ENCODE measurements at regions not wholly inside any gene's neighbourhood (a gene's known extent, or its start where the extent isn't known, plus 50 kb on each side); places are given as distances from the start of the nearest gene placed in this dataset.
"Not testable (repeated sequence)": the region's sequence is repeated elsewhere in the genome, so short reads cannot be mapped to it uniquely, and the experiment has no call there.

DNA sequence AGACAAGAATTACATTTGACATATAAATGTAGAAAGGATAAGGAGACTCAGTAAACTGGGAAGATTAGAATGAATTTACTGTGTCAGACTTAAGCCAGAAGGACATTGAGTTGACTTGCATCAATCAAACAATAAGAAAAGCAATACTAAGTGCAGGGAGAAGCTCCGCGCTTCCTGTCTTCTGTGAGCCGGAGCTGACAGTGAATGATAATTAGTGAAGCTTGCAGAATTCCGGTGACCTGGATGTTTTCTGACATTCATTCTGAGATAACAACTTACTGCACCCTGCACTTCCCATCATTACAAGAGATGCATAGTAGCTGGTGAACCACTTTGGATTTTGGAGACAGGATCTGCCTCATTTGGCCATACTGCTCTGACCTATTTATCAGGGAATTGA lies 469.2 kb upstream of the PCDH20 start:
- TF ChIP-seq EZH2 (IDR thresholded peaks at IDR 0.05) (no peak), FOXP2 (optimal IDR thresholded peaks at IDR 0.05; ENCODE audit: control extremely low read depth, extremely low read length, insufficient read depth) (no peak), POLR2AphosphoS5 (IDR thresholded peaks at IDR 0.05; ENCODE audit: borderline replicate concordance, low read depth, low read length) (no peak)
- no peaks in the 10 kb centered on the region for H3K36me3 ChIP-seq (ENCODE audit: insufficient read depth, low read length)
- no peak for DNase-seq (ENCODE audit: low read depth, low spot score)
- H3K27ac ChIP-seq = no peak overlapping the region
- H3K4me3 ChIP-seq = no peak overlapping the region
- no peaks in the 10 kb centered on the region; the same call in 1 of the 2 replicates for H3K9me3 ChIP-seq (ENCODE audit: low read depth, low read length)
- no peak overlapping the region for H3K9ac ChIP-seq (ENCODE audit: insufficient read length)

DNA sequence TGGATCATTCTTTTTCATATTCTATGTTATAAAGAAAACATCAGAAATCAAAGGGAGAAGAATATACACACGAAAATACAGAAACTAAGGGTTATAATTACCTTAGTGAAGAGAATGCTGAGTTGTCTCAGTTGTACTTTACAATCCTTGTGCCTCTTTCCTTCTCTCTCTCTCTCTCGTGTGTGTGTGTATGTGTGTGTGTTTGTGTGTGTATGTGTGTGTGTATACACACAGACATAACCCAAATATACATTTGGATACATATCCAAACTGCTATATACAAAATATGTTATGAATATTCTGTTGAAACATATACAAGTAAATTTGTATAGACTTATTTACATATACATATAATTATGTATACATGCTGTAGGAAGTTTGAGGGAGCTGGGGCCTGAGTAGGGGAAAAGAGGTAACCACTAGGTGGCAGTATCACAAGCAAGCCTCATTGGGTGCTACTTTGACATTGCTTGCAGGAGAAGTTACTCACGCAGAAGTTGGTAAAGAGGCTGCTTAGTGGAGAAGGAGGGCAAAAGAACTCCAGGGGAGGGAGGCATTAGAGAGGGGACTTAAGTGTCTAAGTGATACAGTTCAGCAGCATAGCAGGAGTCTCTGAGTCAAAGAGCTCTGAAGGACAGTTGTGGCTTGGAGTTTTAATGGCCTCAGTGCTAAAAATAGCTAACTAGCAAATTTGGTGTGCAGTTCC lies 465.1 kb upstream of the PCDH20 start:
- Histone ChIP-seq H3K9ac (ENCODE audit: insufficient read length) (no peak overlapping the region), H3K4me3 (no peak overlapping the region), H3K9me3 (ENCODE audit: low read depth, low read length) (peaks cover 3% of the 10 kb centered on the region; the same call in 1 of the 2 replicates), H3K36me3 (ENCODE audit: insufficient read depth, low read length) (no peaks in the 10 kb centered on the region), H3K27ac (no peak overlapping the region)
- TF ChIP-seq POLR2AphosphoS5 (IDR thresholded peaks at IDR 0.05; ENCODE audit: borderline replicate concordance, low read depth, low read length) (no peak), EZH2 (IDR thresholded peaks at IDR 0.05) (no peak)
- DNase-seq (ENCODE audit: low read depth, low spot score) = no peak

DNA sequence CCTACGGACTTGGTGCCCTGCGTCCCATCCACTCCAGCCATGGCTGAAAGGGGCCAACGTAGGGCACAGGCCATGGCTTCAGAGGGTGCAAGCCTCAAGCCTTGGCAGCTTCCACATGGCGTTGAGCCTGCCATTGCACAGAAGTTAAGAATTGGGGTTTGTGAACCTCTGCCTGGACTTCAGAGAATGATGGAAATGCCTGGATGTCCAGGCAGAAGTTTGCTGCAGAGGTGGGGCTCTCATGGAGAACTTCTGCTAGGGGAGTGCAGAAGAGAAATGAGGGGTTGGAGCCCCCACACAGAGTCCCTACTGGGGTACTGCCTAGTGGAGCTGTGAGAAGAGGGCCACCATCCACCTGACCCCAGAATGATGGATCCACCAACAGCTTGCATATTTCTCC lies 462.9 kb upstream of the PCDH20 start:
- not testable (repeated sequence) for H3K9me3 ChIP-seq (ENCODE audit: low read depth, low read length); H3K9ac ChIP-seq (ENCODE audit: insufficient read length); H3K36me3 ChIP-seq (ENCODE audit: insufficient read depth, low read length); H3K4me3 ChIP-seq; H3K27ac ChIP-seq; DNase-seq (ENCODE audit: low read depth, low spot score)

DNA sequence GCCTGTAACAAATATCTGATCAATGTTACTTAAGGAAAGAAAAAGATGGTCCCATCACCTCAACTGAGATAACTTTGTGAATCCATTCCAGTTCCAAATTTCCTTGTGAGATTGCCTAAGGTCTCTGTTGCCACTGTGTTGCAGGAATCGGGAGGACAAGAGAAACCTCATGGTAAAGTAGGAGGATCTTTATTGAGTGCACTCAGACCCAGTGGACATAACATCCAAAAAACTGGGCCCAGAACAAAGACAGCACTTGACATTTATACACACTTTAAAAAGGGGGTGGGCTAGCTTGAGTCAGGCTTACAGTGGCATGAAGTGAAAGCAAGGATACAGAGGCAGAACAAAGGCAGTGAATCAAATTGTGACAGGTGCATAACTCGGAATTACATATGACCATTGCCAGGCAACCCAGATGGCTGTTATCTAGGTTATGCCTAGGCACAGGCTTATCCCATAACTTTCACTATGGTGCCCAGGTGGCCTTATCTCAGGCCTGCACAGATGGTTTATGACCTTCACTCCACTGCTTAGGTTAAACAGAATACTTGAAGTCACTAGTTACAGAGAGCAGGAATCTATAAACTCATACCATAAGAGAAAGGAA lies 459.4 kb upstream of the PCDH20 start:
- H3K9me3 ChIP-seq (ENCODE audit: low read depth, low read length) = 0 out of 2 replicates have a peak, but pooled peaks cover 3% of the 10 kb centered on the region
- no peak overlapping the region for H3K9ac ChIP-seq (ENCODE audit: insufficient read length)
- H3K27ac ChIP-seq = no peak overlapping the region
- H3K36me3 ChIP-seq (ENCODE audit: insufficient read depth, low read length) = no peaks in the 10 kb centered on the region
- TF ChIP-seq EZH2 (IDR thresholded peaks at IDR 0.05) (no peak), FOXP2 (optimal IDR thresholded peaks at IDR 0.05; ENCODE audit: control extremely low read depth, extremely low read length, insufficient read depth) (no peak), POLR2AphosphoS5 (IDR thresholded peaks at IDR 0.05; ENCODE audit: borderline replicate concordance, low read depth, low read length) (no peak)
- DNase-seq (ENCODE audit: low read depth, low spot score) = no peak
- H3K4me3 ChIP-seq = no peak overlapping the region

DNA sequence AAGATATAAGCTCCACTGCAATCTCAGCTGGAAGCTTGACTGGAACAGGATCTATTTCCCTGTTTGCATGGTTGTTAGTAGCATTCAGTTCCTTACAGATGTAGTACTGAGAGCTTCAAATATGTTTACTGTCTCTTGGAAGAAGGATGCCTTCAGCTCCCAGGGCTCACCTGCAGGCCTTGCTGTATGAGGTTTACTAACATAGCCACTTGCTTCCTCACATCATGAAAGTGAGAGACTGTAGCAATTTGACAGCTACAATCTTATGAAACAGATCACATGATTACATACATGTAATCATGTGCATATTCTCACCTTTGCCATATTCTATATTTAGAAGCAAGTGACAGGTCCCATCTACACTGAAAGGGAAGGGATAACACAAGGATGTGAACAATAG lies 458.1 kb upstream of the PCDH20 start:
- Histone ChIP-seq H3K9me3 (ENCODE audit: low read depth, low read length) (no peaks in the 10 kb centered on the region), H3K27ac (no peak overlapping the region), H3K9ac (ENCODE audit: insufficient read length) (no peak overlapping the region), H3K36me3 (ENCODE audit: insufficient read depth, low read length) (no peaks in the 10 kb centered on the region), H3K4me3 (no peak overlapping the region)
- TF ChIP-seq EZH2 (IDR thresholded peaks at IDR 0.05) = no peak
- no peak for TF ChIP-seq POLR2AphosphoS5 (IDR thresholded peaks at IDR 0.05; ENCODE audit: borderline replicate concordance, low read depth, low read length)
- TF ChIP-seq FOXP2 (optimal IDR thresholded peaks at IDR 0.05; ENCODE audit: control extremely low read depth, extremely low read length, insufficient read depth) = no peak
- no peak for DNase-seq (ENCODE audit: low read depth, low spot score)

DNA sequence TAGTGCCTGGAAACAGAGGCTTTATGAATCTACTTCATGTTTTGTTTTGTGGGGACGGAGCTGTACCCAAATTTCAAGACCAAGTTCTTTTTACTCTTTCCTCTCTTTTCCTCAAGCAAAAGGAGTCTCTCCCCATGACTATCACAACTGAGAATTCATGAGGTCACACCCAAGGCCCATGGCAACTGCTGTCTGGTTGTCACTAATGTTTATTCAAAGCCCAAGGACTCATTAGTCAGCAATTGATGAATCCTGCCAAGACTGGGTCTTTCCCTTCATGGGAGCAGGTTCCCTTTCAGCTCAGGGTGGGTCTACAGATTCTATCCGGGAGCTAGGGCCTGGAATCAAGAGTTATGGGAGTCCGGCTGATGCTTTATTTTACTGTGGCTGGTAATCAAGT lies 441.5 kb upstream of the PCDH20 start:
- no peak for DNase-seq (ENCODE audit: low read depth, low spot score)
- no peak overlapping the region for H3K9ac ChIP-seq (ENCODE audit: insufficient read length)
- no peak overlapping the region for H3K4me3 ChIP-seq
- H3K36me3 ChIP-seq (ENCODE audit: insufficient read depth, low read length) = no peaks in the 10 kb centered on the region
- TF ChIP-seq EZH2 (IDR thresholded peaks at IDR 0.05) = no peak
- no peak for TF ChIP-seq FOXP2 (optimal IDR thresholded peaks at IDR 0.05; ENCODE audit: control extremely low read depth, extremely low read length, insufficient read depth)
- TF ChIP-seq POLR2AphosphoS5 (IDR thresholded peaks at IDR 0.05; ENCODE audit: borderline replicate concordance, low read depth, low read length) = no peak
- H3K9me3 ChIP-seq (ENCODE audit: low read depth, low read length) = no peaks in the 10 kb centered on the region
- H3K27ac ChIP-seq = no peak overlapping the region

DNA sequence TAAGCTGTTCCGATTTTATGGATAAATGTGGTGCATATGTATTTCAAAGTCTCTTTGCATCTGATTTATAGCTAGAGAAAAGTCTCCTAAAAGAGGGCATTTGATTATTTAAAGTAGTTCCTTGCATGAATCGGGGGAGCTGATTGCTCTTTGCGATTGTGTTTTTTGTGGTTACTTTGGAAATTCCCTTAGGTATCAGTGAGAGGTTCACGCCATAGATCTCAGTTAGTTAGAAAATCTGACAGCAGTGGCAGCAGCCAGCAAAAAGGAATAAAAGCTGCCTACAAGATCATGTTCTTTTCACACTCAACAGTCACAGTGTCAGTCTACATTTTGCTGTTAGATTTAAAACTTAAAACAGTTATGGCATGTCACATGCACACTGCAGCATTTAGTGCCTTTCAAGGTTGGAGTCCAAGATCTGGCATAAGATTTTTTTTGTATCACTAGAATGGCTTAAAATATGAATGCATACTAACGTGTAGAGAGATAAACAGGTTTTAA lies 436.5 kb upstream of the PCDH20 start:
- DNase-seq (ENCODE audit: low read depth, low spot score) = peak; percentile 34
- no peaks in the 10 kb centered on the region for H3K36me3 ChIP-seq (ENCODE audit: insufficient read depth, low read length)
- no peaks in the 10 kb centered on the region for H3K9me3 ChIP-seq (ENCODE audit: low read depth, low read length)
- no peak overlapping the region for H3K9ac ChIP-seq (ENCODE audit: insufficient read length)
- peak overlapping the region; percentile 43; the same call in 1 of the 2 replicates for H3K27ac ChIP-seq
- no peak for TF ChIP-seq FOXP2 (optimal IDR thresholded peaks at IDR 0.05; ENCODE audit: control extremely low read depth, extremely low read length, insufficient read depth)
- TF ChIP-seq POLR2AphosphoS5 (IDR thresholded peaks at IDR 0.05; ENCODE audit: borderline replicate concordance, low read depth, low read length) = no peak
- TF ChIP-seq EZH2 (IDR thresholded peaks at IDR 0.05) = no peak
- H3K4me3 ChIP-seq = peak overlapping the region; percentile 62

DNA sequence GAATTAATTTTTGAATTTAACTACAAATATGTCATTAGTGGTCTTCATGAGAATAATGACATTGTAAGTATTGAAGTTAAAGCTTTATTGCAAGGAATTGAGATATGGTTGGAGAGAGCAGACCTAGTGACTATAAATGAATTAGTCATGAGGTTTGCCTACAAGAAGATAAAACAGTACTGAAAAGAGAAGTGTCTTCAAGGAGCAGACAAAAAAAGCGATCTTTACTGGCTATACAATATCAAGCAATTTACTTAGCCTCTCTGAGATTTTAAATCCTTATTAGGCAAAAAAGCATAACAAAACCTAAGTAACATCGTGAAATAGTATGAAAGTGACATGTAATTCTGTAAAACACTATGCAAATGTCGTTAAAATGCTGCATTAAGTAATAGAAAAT lies 435.1 kb upstream of the PCDH20 start:
- no peak for DNase-seq (ENCODE audit: low read depth, low spot score)
- no peak for TF ChIP-seq EZH2 (IDR thresholded peaks at IDR 0.05)
- no peak for TF ChIP-seq FOXP2 (optimal IDR thresholded peaks at IDR 0.05; ENCODE audit: control extremely low read depth, extremely low read length, insufficient read depth)
- TF ChIP-seq POLR2AphosphoS5 (IDR thresholded peaks at IDR 0.05; ENCODE audit: borderline replicate concordance, low read depth, low read length) = no peak
- Histone ChIP-seq H3K4me3 (no peak overlapping the region), H3K36me3 (ENCODE audit: insufficient read depth, low read length) (no peaks in the 10 kb centered on the region), H3K27ac (peak overlapping the region; percentile 40; the same call in 1 of the 2 replicates), H3K9ac (ENCODE audit: insufficient read length) (no peak overlapping the region), H3K9me3 (ENCODE audit: low read depth, low read length) (no peaks in the 10 kb centered on the region)
